Mesenchymal stem cell (in vitro differentiated cells and primary cell): ENCODE measurements at regions not wholly inside any gene's neighbourhood (a gene's known extent, or its start where the extent isn't known, plus 50 kb on each side); places are given as distances from the start of the nearest gene placed in this dataset.

Source experiments
- DNase-seq: peaks from one replicate; pipeline ENCODE4 v3.0.0-alpha.2; 2013
- H2AFZ ChIP-seq: one replicate; pipeline ENCODE4 v1.6.1; 2013; ENCODE audit warnings: low read depth, mild to moderate bottlenecking, control low read depth, inconsistent platforms, low read length, moderate library complexity
- H2AK5ac ChIP-seq: 2 replicates; pipeline ENCODE4 v1.6.1; 2013; ENCODE audit warnings: low read length, moderate library complexity, mild to moderate bottlenecking, inconsistent platforms; ENCODE audit not compliant: severe bottlenecking
- H2BK120ac ChIP-seq: one replicate; pipeline ENCODE4 v1.6.1; 2013; ENCODE audit warnings: low read depth, mild to moderate bottlenecking, inconsistent platforms, low read length, moderate library complexity
- H2BK12ac ChIP-seq, 2 experiments: one replicate each; pipeline ENCODE4 v1.6.1; 2013; ENCODE audit warnings: inconsistent platforms in 2 of 2, low read length in 2 of 2, mild to moderate bottlenecking in 2 of 2, moderate library complexity in 2 of 2, control low read depth in 1 of 2
- H2BK15ac ChIP-seq: one replicate; pipeline ENCODE4 v1.6.1; 2013; ENCODE audit warnings: mild to moderate bottlenecking, low read depth, inconsistent platforms; ENCODE audit not compliant: poor library complexity, severe bottlenecking
- H2BK5ac ChIP-seq: 2 replicates; pipeline ENCODE4 v1.6.1; 2013; ENCODE audit warnings: low read depth, mild to moderate bottlenecking, low read length, control low read depth, inconsistent platforms; ENCODE audit not compliant: poor library complexity, severe bottlenecking
- H3K14ac ChIP-seq, 2 experiments: one replicate each; pipeline ENCODE4 v1.6.1; 2013; ENCODE audit warnings: inconsistent platforms in 2 of 2, low read length in 2 of 2, control low read depth in 1 of 2, mild to moderate bottlenecking in 1 of 2, moderate library complexity in 1 of 2
- H3K18ac ChIP-seq, 2 experiments: one replicate each; pipeline ENCODE4 v1.6.1; 2013; ENCODE audit warnings: inconsistent platforms in 2 of 2, low read length in 2 of 2, control low read depth in 1 of 2, low read depth in 1 of 2, mild to moderate bottlenecking in 1 of 2
- H3K23ac ChIP-seq, 2 experiments: one replicate each; pipeline ENCODE4 v1.6.1; 2013; ENCODE audit warnings: inconsistent platforms in 2 of 2, low read length in 2 of 2, mild to moderate bottlenecking in 2 of 2, moderate library complexity in 2 of 2, control low read depth in 1 of 2
- H3K27ac ChIP-seq: 2 replicates; pipeline ENCODE4 v1.5.1; 2013; ENCODE audit warnings: mild to moderate bottlenecking, moderate library complexity, low read length, control low read depth, inconsistent platforms; ENCODE audit not compliant: poor library complexity, severe bottlenecking
- H3K27me3 ChIP-seq, 2 experiments: 2 replicates each; pipeline versions ENCODE4 v1.6.1 to v1.7.0; 2013; ENCODE audit warnings: low read length in 2 of 2, mild to moderate bottlenecking in 2 of 2, moderate library complexity in 2 of 2, control low read depth in 1 of 2, inconsistent platforms in 1 of 2; ENCODE audit not compliant: control insufficient read depth in 1 of 2, insufficient read depth in 1 of 2
- H3K36me3 ChIP-seq, 2 experiments: 2 replicates each; pipeline versions ENCODE4 v1.6.1 to v1.7.0; 2013; ENCODE audit warnings: low read length in 2 of 2, control low read depth in 1 of 2, inconsistent platforms in 1 of 2, low read depth in 1 of 2, mild to moderate bottlenecking in 1 of 2; ENCODE audit not compliant: insufficient read depth in 2 of 2, control insufficient read depth in 1 of 2
- H3K4ac ChIP-seq, 2 experiments: one replicate each; pipeline ENCODE4 v1.6.1; 2013; ENCODE audit warnings: inconsistent platforms in 2 of 2, low read length in 2 of 2, mild to moderate bottlenecking in 2 of 2, moderate library complexity in 2 of 2, control low read depth in 1 of 2, low read depth in 1 of 2
- H3K4me1 ChIP-seq: 2 replicates; pipeline ENCODE4 v1.6.1; 2013; ENCODE audit warnings: low read depth, low read length, control low read depth; ENCODE audit not compliant: control insufficient read depth, insufficient read depth
- H3K4me2 ChIP-seq: 2 replicates; pipeline ENCODE4 v1.6.1; 2013; ENCODE audit warnings: low read length, mild to moderate bottlenecking, inconsistent platforms; ENCODE audit not compliant: poor library complexity, severe bottlenecking
- H3K4me3 ChIP-seq, 2 experiments: 2 replicates each; pipeline versions ENCODE4 v1.5.1 to v1.7.0; 2013; ENCODE audit warnings: low read length in 2 of 2, mild to moderate bottlenecking in 2 of 2, control low read depth in 1 of 2, low read depth in 1 of 2; ENCODE audit not compliant: insufficient read depth in 1 of 2
- H3K79me1 ChIP-seq: replicated peaks from 2 replicates; pipeline ENCODE4 v1.6.1; 2013; ENCODE audit warnings: mild to moderate bottlenecking, control low read depth, low read length, inconsistent platforms; ENCODE audit not compliant: poor library complexity, severe bottlenecking
- H3K9ac ChIP-seq: 2 replicates; pipeline ENCODE4 v1.7.0; 2013; ENCODE audit warnings: mild to moderate bottlenecking, low read length, moderate library complexity
- H3K9me3 ChIP-seq: 2 replicates; pipeline ENCODE4 v1.7.0; 2013; ENCODE audit warnings: mild to moderate bottlenecking, low read length; ENCODE audit not compliant: control insufficient read depth
- H4K8ac ChIP-seq: one replicate; pipeline ENCODE4 v1.6.1; 2013; ENCODE audit warnings: inconsistent platforms, mild to moderate bottlenecking, low read length, moderate library complexity
- H4K91ac ChIP-seq: one replicate; pipeline ENCODE4 v1.6.1; 2013; ENCODE audit warnings: mild to moderate bottlenecking, low read length, inconsistent platforms
- WGBS: methylation state at CpG from one replicate; pipeline ENCODE4 v1.1.7; 2013; ENCODE audit warnings: mixed read lengths; 5-methylcytosine and 5-hydroxymethylcytosine counted together

DNA sequence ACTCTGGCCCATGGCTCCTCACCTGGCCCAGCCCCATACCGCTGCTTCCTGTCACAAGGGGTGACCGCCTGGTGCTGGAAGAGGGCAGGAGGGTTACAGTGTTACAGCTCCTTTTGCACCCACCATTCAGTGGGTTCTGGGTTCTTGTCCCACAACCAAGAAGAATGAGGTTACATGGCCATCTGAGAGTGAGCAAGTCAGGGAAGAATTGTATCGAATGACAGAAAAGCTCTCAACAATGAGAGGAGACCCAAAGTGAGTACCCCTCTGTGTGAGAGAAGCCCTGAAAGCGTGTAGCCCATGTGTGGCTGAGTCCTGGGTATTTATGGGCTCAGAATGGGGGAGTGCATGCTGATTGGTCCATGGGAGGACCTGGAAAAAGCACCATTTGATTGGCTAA lies 888.5 kb downstream of the ADGRL2 start:
- Histone ChIP-seq H3K23ac (no peak overlapping the region), H3K36me3 (no peaks in the 10 kb centered on the region), H3K4me2 (no peak overlapping the region), H3K4me3 (no peak overlapping the region), H2BK5ac (no peak overlapping the region), H3K18ac (peak overlapping the region; percentile 14 to 60), H4K91ac (no peak overlapping the region), H4K8ac (no peak overlapping the region), H2BK12ac (peak overlapping the region in 1 of 2 experiments; percentile 3), H2BK120ac (no peak overlapping the region), H3K9me3 (peaks cover 21% of the 10 kb centered on the region), H3K9ac (no peak overlapping the region), H3K14ac (no peak overlapping the region), H3K4me1 (no peaks in the 10 kb centered on the region), H3K27me3 (no peaks in the 10 kb centered on the region), H3K79me1 (no peaks in the 10 kb centered on the region), H3K27ac (no peak overlapping the region), H2AFZ (no peak overlapping the region), H3K4ac (no peak overlapping the region), H2BK15ac (no peak overlapping the region), H2AK5ac (no peak overlapping the region)
- DNase-seq, result no peak
- WGBS, result 70% methylated on average over 4 of the region's 4 CpGs

DNA sequence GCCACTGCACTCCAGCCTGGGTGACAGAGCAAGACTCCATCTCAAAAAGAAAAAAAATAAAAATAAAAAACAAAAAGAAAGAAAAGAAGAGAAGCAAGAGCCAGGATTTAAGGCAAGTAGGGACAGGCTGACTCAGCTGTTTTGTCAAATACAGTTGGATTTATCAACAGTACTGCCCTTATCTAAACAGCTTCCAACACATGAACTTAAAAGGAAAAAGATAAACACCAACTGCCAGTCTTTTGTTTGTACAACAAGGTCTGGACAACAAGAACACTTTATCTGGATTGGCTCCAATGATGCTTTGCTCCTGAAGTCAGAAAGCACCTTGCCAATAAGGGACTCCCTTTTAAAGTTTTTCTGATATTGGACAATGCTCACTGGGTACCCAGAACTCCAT lies 886.0 kb downstream of the ADGRL2 start:
- H2AK5ac ChIP-seq, result no peak overlapping the region
- H3K4me3 ChIP-seq, result no peak overlapping the region
- H2BK5ac ChIP-seq, result no peak overlapping the region
- DNase-seq, result no peak
- H3K18ac ChIP-seq, result no peak overlapping the region
- H2AFZ ChIP-seq, result no peak overlapping the region
- no peak overlapping the region for H4K91ac ChIP-seq
- H2BK12ac ChIP-seq, result no peak overlapping the region
- H3K4me2 ChIP-seq, result no peak overlapping the region
- H3K27ac ChIP-seq, result no peak overlapping the region
- H3K4ac ChIP-seq, result no peak overlapping the region
- H3K79me1 ChIP-seq, result no peaks in the 10 kb centered on the region
- no peak overlapping the region for H4K8ac ChIP-seq
- no peak overlapping the region for H2BK120ac ChIP-seq
- no peak overlapping the region for H3K9ac ChIP-seq
- peaks cover 21% of the 10 kb centered on the region for H3K9me3 ChIP-seq
- no peaks in the 10 kb centered on the region for H3K36me3 ChIP-seq
- H3K27me3 ChIP-seq, result no peaks in the 10 kb centered on the region
- H3K14ac ChIP-seq, result no peak overlapping the region
- H3K4me1 ChIP-seq, result no peaks in the 10 kb centered on the region
- H3K23ac ChIP-seq, result no peak overlapping the region
- no peak overlapping the region for H2BK15ac ChIP-seq

DNA sequence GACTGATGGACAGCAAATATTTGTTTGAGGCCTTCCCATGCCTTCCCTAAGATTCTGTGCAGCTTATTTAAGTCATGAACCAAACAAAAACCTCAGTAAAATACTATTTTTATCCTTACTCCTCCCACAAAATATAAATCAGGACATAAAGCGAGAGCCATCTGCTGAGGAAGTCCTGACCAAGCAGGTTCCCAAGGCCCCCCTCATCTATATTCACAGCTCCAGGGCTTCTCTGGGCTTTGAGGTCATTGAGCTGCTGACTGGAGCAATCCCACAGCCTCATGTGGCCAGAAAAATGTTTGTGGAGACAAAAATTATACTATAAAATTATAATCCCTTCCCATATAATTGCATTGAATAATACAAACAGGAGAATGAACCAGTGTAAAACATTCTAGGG lies 846.2 kb downstream of the ADGRL2 start:
- no peak overlapping the region for H2BK15ac ChIP-seq
- H3K18ac ChIP-seq, result no peak overlapping the region
- no peak overlapping the region for H2BK120ac ChIP-seq
- H3K23ac ChIP-seq, result no peak overlapping the region
- H2BK5ac ChIP-seq, result no peak overlapping the region
- no peak overlapping the region for H3K14ac ChIP-seq
- H3K4me2 ChIP-seq, result no peak overlapping the region
- H2BK12ac ChIP-seq, result no peak overlapping the region
- no peaks in the 10 kb centered on the region for H3K27me3 ChIP-seq
- H3K4me1 ChIP-seq, result no peaks in the 10 kb centered on the region
- H3K79me1 ChIP-seq, result no peaks in the 10 kb centered on the region
- 82% methylated on average over 1 of the region's 1 CpG for WGBS
- no peak overlapping the region for H3K4ac ChIP-seq
- no peak overlapping the region for H4K91ac ChIP-seq
- H3K27ac ChIP-seq, result no peak overlapping the region
- no peak overlapping the region for H2AFZ ChIP-seq
- H3K36me3 ChIP-seq, result no peaks in the 10 kb centered on the region
- no peak overlapping the region for H2AK5ac ChIP-seq
- H3K9me3 ChIP-seq, result no peaks in the 10 kb centered on the region
- DNase-seq, result peak; percentile 54
- H3K4me3 ChIP-seq, result no peak overlapping the region
- H3K9ac ChIP-seq, result no peak overlapping the region
- no peak overlapping the region for H4K8ac ChIP-seq

DNA sequence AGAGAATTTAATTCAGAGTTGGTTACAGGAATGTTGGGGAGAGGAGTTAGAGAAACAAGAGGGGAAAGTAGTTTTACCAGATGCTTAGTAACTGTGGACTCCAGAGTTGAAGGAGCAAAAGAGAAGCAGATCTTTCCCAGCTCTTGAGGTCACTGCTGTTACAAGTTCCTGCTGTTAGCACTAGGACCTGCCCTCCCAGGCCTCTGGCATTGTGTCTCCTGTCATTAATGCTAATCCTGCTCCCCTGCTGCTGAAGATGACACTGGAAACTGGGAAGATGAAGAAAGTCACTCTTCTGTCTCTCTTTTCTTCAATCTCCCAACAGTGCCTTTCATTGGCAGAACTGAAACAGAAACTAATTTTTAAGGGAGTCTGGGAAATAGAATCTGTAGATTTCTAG lies 845.6 kb downstream of the ADGRL2 start:
- no peak overlapping the region for H2BK5ac ChIP-seq

More for the DNA sequence above, 845.6 kb downstream of the ADGRL2 start:
- Histone ChIP-seq H2BK120ac (no peak overlapping the region), H2AFZ (no peak overlapping the region), H3K27ac (no peak overlapping the region), H3K36me3 (no peaks in the 10 kb centered on the region), H3K27me3 (no peaks in the 10 kb centered on the region), H3K4ac (peak overlapping the region in 1 of 2 experiments; percentile 83), H2BK15ac (no peak overlapping the region), H3K79me1 (no peaks in the 10 kb centered on the region), H3K23ac (no peak overlapping the region), H4K91ac (no peak overlapping the region), H3K4me2 (no peak overlapping the region), H3K4me3 (no peak overlapping the region), H3K9ac (no peak overlapping the region), H3K14ac (no peak overlapping the region), H4K8ac (peak overlapping the region; percentile 70), H3K4me1 (no peaks in the 10 kb centered on the region), H2BK12ac (no peak overlapping the region), H2AK5ac (no peak overlapping the region), H3K9me3 (no peaks in the 10 kb centered on the region), H3K18ac (peak overlapping the region in 1 of 2 experiments; percentile 85)
- DNase-seq, result peak; percentile 41
